H9 (cell line): ENCODE measurements at regions not wholly inside any gene's neighbourhood (a gene's known extent, or its start where the extent isn't known, plus 50 kb on each side); places are given as distances from the start of the nearest gene placed in this dataset.

Experiments used
- DNase-seq: peaks from one replicate; pipeline ENCODE4 v3.0.0-alpha.2; 2017
- H2AFZ ChIP-seq: one replicate; pipeline ENCODE4 v1.6.1; 2013; ENCODE audit warnings: mild to moderate bottlenecking, low read length, control low read depth, moderate library complexity
- H2AK5ac ChIP-seq: 2 replicates; pipeline ENCODE4 v1.6.1; 2013; ENCODE audit warnings: low read length, control low read depth, mixed read lengths; ENCODE audit not compliant: insufficient read length
- H2BK120ac ChIP-seq: one replicate; pipeline ENCODE4 v1.6.1; 2013; ENCODE audit warnings: low read depth, mild to moderate bottlenecking, low read length, control low read depth, inconsistent platforms; ENCODE audit not compliant: poor library complexity, severe bottlenecking
- H2BK12ac ChIP-seq: 2 replicates; pipeline ENCODE4 v1.6.1; 2013; ENCODE audit warnings: low read length, control low read depth, mixed read lengths, low read depth; ENCODE audit not compliant: insufficient read length
- H2BK15ac ChIP-seq: 2 replicates; pipeline ENCODE4 v1.6.1; 2013; ENCODE audit warnings: low read depth, low read length, control low read depth
- H2BK20ac ChIP-seq: one replicate; pipeline ENCODE4 v1.6.1; 2013; ENCODE audit warnings: low read depth, mild to moderate bottlenecking, low read length, control low read depth, inconsistent platforms; ENCODE audit not compliant: poor library complexity, severe bottlenecking
- H2BK5ac ChIP-seq: 2 replicates; pipeline ENCODE4 v1.6.1; 2013; ENCODE audit warnings: low read length, control low read depth, mixed read lengths; ENCODE audit not compliant: insufficient read length
- H3K14ac ChIP-seq: 2 replicates; pipeline ENCODE4 v1.6.1; 2013; ENCODE audit warnings: low read length, control low read depth; ENCODE audit not compliant: insufficient read depth
- H3K18ac ChIP-seq: 2 replicates; pipeline ENCODE4 v1.6.1; 2013; ENCODE audit warnings: low read depth, mild to moderate bottlenecking, mixed read lengths, low read length, control low read depth; ENCODE audit not compliant: insufficient read length
- H3K23ac ChIP-seq: 2 replicates; pipeline ENCODE4 v1.6.1; 2013; ENCODE audit warnings: low read length, control low read depth, mixed read lengths, low read depth; ENCODE audit not compliant: insufficient read length
- H3K23me2 ChIP-seq: 2 replicates; pipeline ENCODE4 v1.6.1; 2013; ENCODE audit warnings: low read depth, mild to moderate bottlenecking, mixed read lengths, low read length, control low read depth; ENCODE audit not compliant: insufficient read length, poor library complexity, severe bottlenecking
- H3K27ac ChIP-seq: 2 replicates; pipeline ENCODE4 v1.5.1; 2013; ENCODE audit warnings: low read length, control low read depth, mixed read lengths, low read depth; ENCODE audit not compliant: insufficient read length
- H3K27me3 ChIP-seq: 2 replicates; pipeline ENCODE4 v1.6.1; 2013; ENCODE audit warnings: low read length, control low read depth, inconsistent platforms; ENCODE audit not compliant: insufficient read depth
- H3K4ac ChIP-seq: 2 replicates; pipeline ENCODE4 v1.6.1; 2013; ENCODE audit warnings: low read depth, mild to moderate bottlenecking, control low read depth, inconsistent platforms, low read length, moderate library complexity
- H3K4me1 ChIP-seq: 2 replicates; pipeline ENCODE4 v1.6.1; 2013; ENCODE audit warnings: low read length, control low read depth, inconsistent platforms; ENCODE audit not compliant: insufficient read depth
- H3K4me2 ChIP-seq: 2 replicates; pipeline ENCODE4 v1.6.1; 2013; ENCODE audit warnings: low read length, control low read depth, mixed read lengths; ENCODE audit not compliant: insufficient read length, insufficient read depth
- H3K56ac ChIP-seq: 2 replicates; pipeline ENCODE4 v1.6.1; 2013; ENCODE audit warnings: low read depth, mild to moderate bottlenecking, mixed read lengths, low read length, control low read depth; ENCODE audit not compliant: insufficient read length
- H3K79me1 ChIP-seq: 2 replicates; pipeline ENCODE4 v1.6.1; 2013; ENCODE audit warnings: low read depth, mild to moderate bottlenecking, moderate library complexity, low read length, control low read depth, inconsistent platforms; ENCODE audit not compliant: insufficient read depth, poor library complexity, severe bottlenecking
- H3K79me2 ChIP-seq: 2 replicates; pipeline ENCODE4 v1.6.1; 2013; ENCODE audit warnings: low read length, control low read depth, inconsistent platforms; ENCODE audit not compliant: insufficient read depth
- H3K9ac ChIP-seq: 2 replicates; pipeline ENCODE4 v1.6.1; 2013; ENCODE audit warnings: low read length, control low read depth, mixed read lengths; ENCODE audit not compliant: insufficient read length; ENCODE audit errors: extremely low read depth
- H3K9me3 ChIP-seq: one replicate; pipeline ENCODE4 v1.6.1; 2013; ENCODE audit warnings: low read depth, low read length, inconsistent platforms; ENCODE audit not compliant: control insufficient read depth
- H3T11ph ChIP-seq: one replicate; pipeline ENCODE4 v1.6.1; 2013; ENCODE audit warnings: mild to moderate bottlenecking, low read length, control low read depth, inconsistent platforms
- H4K20me1 ChIP-seq: one replicate; pipeline ENCODE4 v1.6.1; 2013; ENCODE audit not compliant: control insufficient read depth, insufficient read length, insufficient read depth
- H4K5ac ChIP-seq: 2 replicates; pipeline ENCODE4 v1.6.1; 2013; ENCODE audit warnings: low read depth, mild to moderate bottlenecking, mixed read lengths, low read length, control low read depth; ENCODE audit not compliant: insufficient read length
- H4K8ac ChIP-seq: replicated peaks from 2 replicates; pipeline ENCODE4 v1.6.1; 2013; ENCODE audit warnings: low read length, control low read depth, mixed read lengths, low read depth; ENCODE audit not compliant: insufficient read length
- H4K91ac ChIP-seq: 2 replicates; pipeline ENCODE4 v1.6.1; 2013; ENCODE audit warnings: low read depth, mild to moderate bottlenecking, moderate library complexity, mixed read lengths, low read length, control low read depth; ENCODE audit not compliant: insufficient read length
- H3K27ac Mint-ChIP-seq, 3 experiments: 2 replicates in 2 of 3; 3 replicates in 1 of 3; pipeline ENCODE4 v1.8.0; 2020 to 2021; ENCODE audit warnings: mixed read lengths in 3 of 3, mild to moderate bottlenecking in 1 of 3, moderate library complexity in 1 of 3
- H3K27me3 Mint-ChIP-seq: 2 replicates; pipeline ENCODE4 v1.8.0; 2021; ENCODE audit warnings: low read depth, mild to moderate bottlenecking, moderate library complexity, mixed read lengths
- H3K36me3 Mint-ChIP-seq, 3 experiments: 2 replicates in 2 of 3; 3 replicates in 1 of 3; pipeline ENCODE4 v1.8.0; 2020 to 2021; ENCODE audit warnings: low read depth in 3 of 3, mixed read lengths in 3 of 3; ENCODE audit not compliant: insufficient read depth in 1 of 3
- H3K4me1 Mint-ChIP-seq, 2 experiments: 2 replicates each; pipeline ENCODE4 v1.8.0; 2020; ENCODE audit warnings: mixed read lengths in 2 of 2
- H3K4me3 Mint-ChIP-seq, 2 experiments: 2 replicates in 1 of 2; 3 replicates in 1 of 2; pipeline ENCODE4 v1.8.0; 2020 to 2021; ENCODE audit warnings: mild to moderate bottlenecking in 2 of 2, mixed read lengths in 2 of 2, moderate library complexity in 1 of 2
- H3K9me3 Mint-ChIP-seq, 2 experiments: 2 replicates in 1 of 2; 3 replicates in 1 of 2; pipeline ENCODE4 v1.8.0; 2020; ENCODE audit warnings: mild to moderate bottlenecking in 2 of 2, mixed read lengths in 2 of 2, moderate library complexity in 1 of 2
- WGBS: extraction: QIAGEN DNeasy Blood & Tissue Kit; methylation state at CpG from one replicate; pipeline ENCODE4 v1.1.7; 2013; ENCODE audit warnings: missing lambda C conversion rate, low lambda C conversion rate, mixed read lengths; ENCODE audit not compliant: insufficient read length; ENCODE audit errors: extremely low coverage; 5-methylcytosine and 5-hydroxymethylcytosine counted together
- TF ChIP-seq, protein P1 (sequence below): fragments of 200-600 bp; sonication (generic); conservative IDR thresholded peaks from 3 replicates; pipeline ENCODE4 v1.8.0; 2021; ENCODE audit warnings: antibody characterized with exemption, mild to moderate bottlenecking

DNA sequence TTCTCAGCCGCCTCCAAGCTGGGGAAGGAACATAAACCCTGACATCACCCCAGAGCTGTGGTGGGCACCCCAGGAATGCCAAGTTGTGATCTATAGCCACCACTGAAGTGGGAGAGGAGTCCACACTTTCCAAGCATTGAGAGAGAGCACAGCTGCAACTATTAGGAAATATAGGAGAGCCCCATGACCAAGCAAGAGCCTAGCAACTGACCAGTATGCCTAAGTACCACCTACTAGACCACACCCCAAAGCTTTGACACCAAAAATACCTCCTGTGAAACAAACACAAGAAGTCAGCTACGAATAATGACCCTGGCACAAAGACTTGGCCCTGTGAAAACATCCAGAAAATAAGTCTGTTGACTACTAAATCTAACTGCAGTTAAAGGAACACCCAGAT lies 804.1 kb upstream of the IGFBP3 start:
- TF ChIP-seq, protein P1, sequence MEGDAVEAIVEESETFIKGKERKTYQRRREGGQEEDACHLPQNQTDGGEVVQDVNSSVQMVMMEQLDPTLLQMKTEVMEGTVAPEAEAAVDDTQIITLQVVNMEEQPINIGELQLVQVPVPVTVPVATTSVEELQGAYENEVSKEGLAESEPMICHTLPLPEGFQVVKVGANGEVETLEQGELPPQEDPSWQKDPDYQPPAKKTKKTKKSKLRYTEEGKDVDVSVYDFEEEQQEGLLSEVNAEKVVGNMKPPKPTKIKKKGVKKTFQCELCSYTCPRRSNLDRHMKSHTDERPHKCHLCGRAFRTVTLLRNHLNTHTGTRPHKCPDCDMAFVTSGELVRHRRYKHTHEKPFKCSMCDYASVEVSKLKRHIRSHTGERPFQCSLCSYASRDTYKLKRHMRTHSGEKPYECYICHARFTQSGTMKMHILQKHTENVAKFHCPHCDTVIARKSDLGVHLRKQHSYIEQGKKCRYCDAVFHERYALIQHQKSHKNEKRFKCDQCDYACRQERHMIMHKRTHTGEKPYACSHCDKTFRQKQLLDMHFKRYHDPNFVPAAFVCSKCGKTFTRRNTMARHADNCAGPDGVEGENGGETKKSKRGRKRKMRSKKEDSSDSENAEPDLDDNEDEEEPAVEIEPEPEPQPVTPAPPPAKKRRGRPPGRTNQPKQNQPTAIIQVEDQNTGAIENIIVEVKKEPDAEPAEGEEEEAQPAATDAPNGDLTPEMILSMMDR, result no peak

More for the DNA sequence above, 804.1 kb upstream of the IGFBP3 start:
- Histone ChIP-seq H2BK15ac (no peak overlapping the region), H3K18ac (no peak overlapping the region), H2AFZ (no peak overlapping the region), H3T11ph (no peak overlapping the region), H2BK20ac (no peak overlapping the region), H3K4me2 (no peak overlapping the region), H2BK120ac (no peak overlapping the region), H2BK12ac (no peak overlapping the region), H4K20me1 (no peaks in the 10 kb centered on the region), H3K9ac (no peak overlapping the region), H4K8ac (no peak overlapping the region), H3K23ac (no peak overlapping the region), H3K27ac (no peak overlapping the region), H2AK5ac (no peak overlapping the region), H4K91ac (no peak overlapping the region), H4K5ac (no peak overlapping the region), H3K79me1 (no peaks in the 10 kb centered on the region), H3K27me3 (no peaks in the 10 kb centered on the region), H3K79me2 (no peaks in the 10 kb centered on the region), H2BK5ac (no peak overlapping the region), H3K56ac (no peak overlapping the region), H3K23me2 (no peaks in the 10 kb centered on the region), H3K4ac (no peak overlapping the region), H3K9me3 (no peaks in the 10 kb centered on the region), H3K4me1 (no peaks in the 10 kb centered on the region), H3K14ac (no peak overlapping the region)
- H3K9me3 Mint-ChIP-seq, result no peaks in the 10 kb centered on the region; a peak in 1 of 5 replicates
- no CpG with 5 or more reads among the region's 2 CpGs for WGBS
- H3K27me3 Mint-ChIP-seq, result no peaks in the 10 kb centered on the region
- H3K27ac Mint-ChIP-seq, result no peak overlapping the region
- H3K4me3 Mint-ChIP-seq, result no peak overlapping the region
- H3K4me1 Mint-ChIP-seq, result no peaks in the 10 kb centered on the region
- H3K36me3 Mint-ChIP-seq, result peaks cover 0 to 3% (median 0%) of the 10 kb centered on the region in 3 experiments; a peak in 2 of 7 replicates
- DNase-seq, result no peak
